ENCODE measurements at regions not wholly inside any gene's neighbourhood (a gene's known extent, or its start where the extent isn't known, plus 50 kb on each side); places are given as distances from the start of the nearest gene placed in this dataset.

- no peak for TF ChIP-seq CTCF (IDR thresholded peaks at IDR 0.05)
- H3K4me3 Mint-ChIP-seq (ENCODE audit: unreplicated experiment) = no peak overlapping the region
- H3K4me1 Mint-ChIP-seq (ENCODE audit: low read depth) = no peaks in the 10 kb centered on the region
- no peak for DNase-seq (ENCODE audit: low spot score)
- H3K9me3 Mint-ChIP-seq (ENCODE audit: low read depth) = no peaks in the 10 kb centered on the region
- no peak overlapping the region for H3K27ac Mint-ChIP-seq (ENCODE audit: unreplicated experiment)
- no peaks in the 10 kb centered on the region for H3K36me3 Mint-ChIP-seq (ENCODE audit: low read depth)
- H3K27me3 Mint-ChIP-seq (ENCODE audit: low read depth) = peaks cover 14% of the 10 kb centered on the region
These were observed 75.9 kb upstream of the CCNG1 start for GRCh38 chr5:163361450-163361849.

- TF ChIP-seq CTCF (IDR thresholded peaks at IDR 0.05) = no peak
- no peak for DNase-seq (ENCODE audit: low spot score)
- H3K27ac Mint-ChIP-seq (ENCODE audit: unreplicated experiment) = no peak overlapping the region
These were observed 74.5 kb upstream of the CCNG1 start for GRCh38 chr5:163362840-163363371.

GRCh38 chr5:163363389-163363788, 74.0 kb upstream of the CCNG1 start:
- Mint-ChIP-seq H3K36me3 (ENCODE audit: low read depth) (no peaks in the 10 kb centered on the region), H3K27ac (ENCODE audit: unreplicated experiment) (no peak overlapping the region), H3K9me3 (ENCODE audit: low read depth) (no peaks in the 10 kb centered on the region), H3K4me3 (ENCODE audit: unreplicated experiment) (no peak overlapping the region), H3K27me3 (ENCODE audit: low read depth) (peaks cover 18% of the 10 kb centered on the region), H3K4me1 (ENCODE audit: low read depth) (no peaks in the 10 kb centered on the region)
- no peak for TF ChIP-seq CTCF (IDR thresholded peaks at IDR 0.05)
- DNase-seq (ENCODE audit: low spot score) = no peak

More at GRCh38 chr5:163362840-163363371, 74.5 kb upstream of the CCNG1 start:
- H3K9me3 Mint-ChIP-seq (ENCODE audit: low read depth) = no peaks in the 10 kb centered on the region
- H3K4me3 Mint-ChIP-seq (ENCODE audit: unreplicated experiment) = no peak overlapping the region
- H3K27me3 Mint-ChIP-seq (ENCODE audit: low read depth) = peaks cover 18% of the 10 kb centered on the region
- H3K36me3 Mint-ChIP-seq (ENCODE audit: low read depth) = no peaks in the 10 kb centered on the region
- no peaks in the 10 kb centered on the region for H3K4me1 Mint-ChIP-seq (ENCODE audit: low read depth)

GRCh38 chr5:163366757-163367156, 70.6 kb upstream of the CCNG1 start:
- no peak for TF ChIP-seq CTCF (IDR thresholded peaks at IDR 0.05)
- H3K27ac Mint-ChIP-seq (ENCODE audit: unreplicated experiment) = no peak overlapping the region
- no peaks in the 10 kb centered on the region for H3K36me3 Mint-ChIP-seq (ENCODE audit: low read depth)

GRCh38 chr5:163369776-163370385, 67.5 kb upstream of the CCNG1 start:
- no peak overlapping the region for H3K27ac Mint-ChIP-seq (ENCODE audit: unreplicated experiment)
- H3K36me3 Mint-ChIP-seq (ENCODE audit: low read depth) = no peaks in the 10 kb centered on the region
- no peak for DNase-seq (ENCODE audit: low spot score)
- peaks cover 2% of the 10 kb centered on the region for H3K9me3 Mint-ChIP-seq (ENCODE audit: low read depth)
- TF ChIP-seq CTCF (IDR thresholded peaks at IDR 0.05) = no peak
- no peaks in the 10 kb centered on the region for H3K4me1 Mint-ChIP-seq (ENCODE audit: low read depth)
- peaks cover 14% of the 10 kb centered on the region for H3K27me3 Mint-ChIP-seq (ENCODE audit: low read depth)
- H3K4me3 Mint-ChIP-seq (ENCODE audit: unreplicated experiment) = no peak overlapping the region

More at GRCh38 chr5:163366757-163367156, 70.6 kb upstream of the CCNG1 start:
- H3K27me3 Mint-ChIP-seq (ENCODE audit: low read depth) = peaks cover 13% of the 10 kb centered on the region
- no peak for DNase-seq (ENCODE audit: low spot score)
- H3K4me1 Mint-ChIP-seq (ENCODE audit: low read depth) = no peaks in the 10 kb centered on the region
- no peak overlapping the region for H3K4me3 Mint-ChIP-seq (ENCODE audit: unreplicated experiment)
- H3K9me3 Mint-ChIP-seq (ENCODE audit: low read depth) = peaks cover 2% of the 10 kb centered on the region

All from chondrocyte (in vitro differentiated cells).